Astrocyte of the hippocampus (primary cell): ENCODE measurements at regions not wholly inside any gene's neighbourhood (a gene's known extent, or its start where the extent isn't known, plus 50 kb on each side); places are given as distances from the start of the nearest gene placed in this dataset.
A peak's percentile ranks its signal among the peaks of the same experiment; 100 is the strongest.
"Not testable (repeated sequence)": the region's sequence is repeated elsewhere in the genome, so short reads cannot be mapped to it uniquely, and the experiment has no call there.

ENCODE experiments used
- DNase-seq: peaks from one replicate; pipeline ENCODE4 v3.0.0; 2011; ENCODE audit warnings: low read depth, low spot score

GRCh38 chr10:108363576-108363975, 1199.1 kb upstream of the SORCS1 start:
- no peak for DNase-seq

- no peak for DNase-seq
These were observed 1198.5 kb upstream of the SORCS1 start for GRCh38 chr10:108362961-108363360.

- no peak for DNase-seq
These were observed 1197.8 kb upstream of the SORCS1 start for GRCh38 chr10:108362296-108362695.

- peak; percentile 20 for DNase-seq
These were observed 1195.7 kb upstream of the SORCS1 start for GRCh38 chr10:108360187-108360586.

- DNase-seq: peak; percentile 81
These were observed 1194.4 kb upstream of the SORCS1 start for GRCh38 chr10:108358912-108359311.

GRCh38 chr10:108352771-108353170, 1188.3 kb upstream of the SORCS1 start:
- no peak for DNase-seq

- DNase-seq: no peak
These were observed 1183.7 kb upstream of the SORCS1 start for GRCh38 chr10:108348215-108348614.

- DNase-seq: no peak
These were observed 1181.6 kb upstream of the SORCS1 start for GRCh38 chr10:108346066-108346465.

- no peak for DNase-seq
These were observed 1173.6 kb upstream of the SORCS1 start for GRCh38 chr10:108338146-108338545.

GRCh38 chr10:108336836-108337235, 1172.3 kb upstream of the SORCS1 start:
- DNase-seq: no peak

- no peak for DNase-seq
These were observed 1163.2 kb upstream of the SORCS1 start for GRCh38 chr10:108327706-108328105.

GRCh38 chr10:108323274-108323798, 1158.8 kb upstream of the SORCS1 start:
- no peak for DNase-seq

GRCh38 chr10:108319434-108320222, 1155.1 kb upstream of the SORCS1 start:
- no peak for DNase-seq

GRCh38 chr10:108315636-108316035, 1151.1 kb upstream of the SORCS1 start:
- not testable (repeated sequence) for DNase-seq

GRCh38 chr10:108307925-108308312, 1143.4 kb upstream of the SORCS1 start:
- DNase-seq: no peak

GRCh38 chr10:108307250-108307924, 1142.9 kb upstream of the SORCS1 start:
- DNase-seq: no peak

- DNase-seq: no peak
These were observed 1138.6 kb upstream of the SORCS1 start for GRCh38 chr10:108303149-108303548.

GRCh38 chr10:108301002-108301401, 1136.5 kb upstream of the SORCS1 start:
- no peak for DNase-seq

- no peak for DNase-seq
These were observed 1126.3 kb upstream of the SORCS1 start for GRCh38 chr10:108290823-108291222.

- no peak for DNase-seq
These were observed 1111.6 kb upstream of the SORCS1 start for GRCh38 chr10:108275895-108276685.

- DNase-seq: no peak
These were observed 1095.9 kb upstream of the SORCS1 start for GRCh38 chr10:108260383-108260906.

GRCh38 chr10:108254089-108254488, 1089.6 kb upstream of the SORCS1 start:
- DNase-seq: no peak
